Hepatocyte (in vitro differentiated cells): ENCODE measurements at regions not wholly inside any gene's neighbourhood (a gene's known extent, or its start where the extent isn't known, plus 50 kb on each side); places are given as distances from the start of the nearest gene placed in this dataset.
A peak's percentile ranks its signal among the peaks of the same experiment; 100 is the strongest.

ENCODE experiments used
- DNase-seq: peaks from one replicate; pipeline ENCODE4 v3.0.0-alpha.2; 2016; ENCODE audit warnings: low spot score
- H2AFZ ChIP-seq: fragments of 200-600 bp; sonication (generic); 2 replicates; pipeline ENCODE4 v1.6.0; 2016; ENCODE audit warnings: antibody characterized with exemption, mild to moderate bottlenecking
- H3K27ac ChIP-seq: fragments of 200-600 bp; sonication (generic); 2 replicates; pipeline ENCODE4 v1.5.1; 2016; ENCODE audit warnings: mild to moderate bottlenecking
- H3K27me3 ChIP-seq: fragments of 200-600 bp; sonication (generic); 2 replicates; pipeline ENCODE4 v1.6.1; 2016
- H3K36me3 ChIP-seq: fragments of 200-600 bp; sonication (generic); replicated peaks from 2 replicates; pipeline ENCODE4 v1.5.1; 2016; ENCODE audit warnings: low read depth; ENCODE audit not compliant: insufficient read depth
- H3K4me1 ChIP-seq: fragments of 200-600 bp; sonication (generic); 2 replicates; pipeline ENCODE4 v1.5.1; 2016; ENCODE audit warnings: mild to moderate bottlenecking, moderate library complexity; ENCODE audit not compliant: insufficient read depth
- H3K4me2 ChIP-seq: fragments of 200-600 bp; sonication (generic); 2 replicates; pipeline ENCODE4 v1.6.0; 2016
- H3K4me3 ChIP-seq: fragments of 200-600 bp; sonication (generic); 2 replicates; pipeline ENCODE4 v1.5.1; 2016; ENCODE audit warnings: mild to moderate bottlenecking
- H3K79me2 ChIP-seq: fragments of 200-600 bp; sonication (generic); 2 replicates; pipeline ENCODE4 v1.6.0; 2017; ENCODE audit warnings: mild to moderate bottlenecking
- H3K9me2 ChIP-seq: fragments of 200-600 bp; sonication (generic); replicated peaks from 2 replicates; pipeline ENCODE4 v1.6.0; 2017; ENCODE audit warnings: mild to moderate bottlenecking; ENCODE audit not compliant: insufficient read depth
- H3K9me3 ChIP-seq: fragments of 200-600 bp; sonication (generic); 2 replicates; pipeline ENCODE4 v1.5.1; 2016; ENCODE audit warnings: low read depth, mild to moderate bottlenecking
- H4K20me1 ChIP-seq: fragments of 200-600 bp; sonication (generic); 2 replicates; pipeline ENCODE4 v1.6.0; 2016; ENCODE audit warnings: mild to moderate bottlenecking; ENCODE audit not compliant: insufficient read depth, poor library complexity, severe bottlenecking
- CTCF ChIP-seq: fragments of 200-600 bp; sonication (generic); IDR thresholded peaks from 2 replicates; pipeline ENCODE4 v1.5.1; 2016; ENCODE audit warnings: antibody characterized with exemption, mild to moderate bottlenecking; ENCODE audit not compliant: poor library complexity
- EZH2 ChIP-seq: fragments of 200-600 bp; sonication (generic); IDR thresholded peaks from 2 replicates; pipeline ENCODE4 v1.6.1; 2016; ENCODE audit warnings: antibody characterized with exemption, mild to moderate bottlenecking, borderline replicate concordance
- EZH2phosphoT487 ChIP-seq: fragments of 200-600 bp; sonication (generic); IDR thresholded peaks from one replicate; pipeline ENCODE4 v1.6.1; 2018; ENCODE audit warnings: antibody characterized with exemption, mild to moderate bottlenecking, low read depth, moderate library complexity; ENCODE audit not compliant: unreplicated experiment, severe bottlenecking
- WGBS: methylation state at CpG from one replicate; pipeline ENCODE4 v1.1.6; 2016; ENCODE audit warnings: low lambda C conversion rate; ENCODE audit errors: missing lambda C conversion rate; 5-methylcytosine and 5-hydroxymethylcytosine counted together

- H3K9me3 ChIP-seq = no peaks in the 10 kb centered on the region
- H3K4me3 ChIP-seq = no peak overlapping the region
- no peaks in the 10 kb centered on the region for H3K36me3 ChIP-seq
- TF ChIP-seq CTCF (no peak), EZH2phosphoT487 (no peak), EZH2 (no peak)
- no peaks in the 10 kb centered on the region for H3K79me2 ChIP-seq
- H3K4me2 ChIP-seq = no peak overlapping the region
- no peaks in the 10 kb centered on the region for H3K9me2 ChIP-seq
- WGBS = 15% methylated on average over 1 of the region's 1 CpG
- H2AFZ ChIP-seq = no peak overlapping the region
- no peaks in the 10 kb centered on the region for H3K4me1 ChIP-seq
- no peaks in the 10 kb centered on the region for H4K20me1 ChIP-seq
- no peak overlapping the region for H3K27ac ChIP-seq
- no peak for DNase-seq
- no peaks in the 10 kb centered on the region for H3K27me3 ChIP-seq
Observed at GRCh38 chr11:106421676-106422292, 344.3 kb downstream of the AASDHPPT start.

GRCh38 chr11:106422583-106422982, 345.1 kb downstream of the AASDHPPT start:
- Histone ChIP-seq H3K4me3 (no peak overlapping the region), H3K9me3 (no peaks in the 10 kb centered on the region), H3K36me3 (no peaks in the 10 kb centered on the region), H2AFZ (no peak overlapping the region), H3K79me2 (no peaks in the 10 kb centered on the region), H3K4me1 (no peaks in the 10 kb centered on the region), H3K27me3 (no peaks in the 10 kb centered on the region), H3K27ac (no peak overlapping the region), H3K9me2 (no peaks in the 10 kb centered on the region), H3K4me2 (no peak overlapping the region), H4K20me1 (no peaks in the 10 kb centered on the region)
- TF ChIP-seq EZH2phosphoT487 (no peak), EZH2 (no peak), CTCF (no peak)
- no peak for DNase-seq
- 96% methylated on average over 3 of the region's 3 CpGs for WGBS

GRCh38 chr11:106424111-106424510, 346.6 kb downstream of the AASDHPPT start:
- 72% methylated on average over 3 of the region's 3 CpGs for WGBS
- H3K36me3 ChIP-seq = no peaks in the 10 kb centered on the region
- no peaks in the 10 kb centered on the region for H3K4me1 ChIP-seq
- H3K4me3 ChIP-seq = no peak overlapping the region
- H4K20me1 ChIP-seq = no peaks in the 10 kb centered on the region
- H3K9me3 ChIP-seq = no peaks in the 10 kb centered on the region
- no peaks in the 10 kb centered on the region for H3K27me3 ChIP-seq
- no peak overlapping the region for H3K27ac ChIP-seq
- TF ChIP-seq EZH2phosphoT487 = no peak
- TF ChIP-seq EZH2 = no peak
- TF ChIP-seq CTCF = no peak
- no peak overlapping the region for H2AFZ ChIP-seq
- DNase-seq = peak; percentile 3
- no peaks in the 10 kb centered on the region for H3K79me2 ChIP-seq
- H3K9me2 ChIP-seq = no peaks in the 10 kb centered on the region
- H3K4me2 ChIP-seq = no peak overlapping the region
